ENCODE measurements at regions not wholly inside any gene's neighbourhood (a gene's known extent, or its start where the extent isn't known, plus 50 kb on each side); places are given as distances from the start of the nearest gene placed in this dataset.

- H3K27me3 ChIP-seq (ENCODE audit: insufficient read depth, low read length) = no peaks in the 10 kb centered on the region
- no peak overlapping the region for H3K27ac ChIP-seq (ENCODE audit: low read depth, low read length)
- FAIRE-seq (no peak), DNase-seq (ENCODE audit: low read depth) (no peak)
- no peak overlapping the region for H3K4me3 ChIP-seq (ENCODE audit: insufficient read depth, low read depth, low read length)
- no peaks in the 10 kb centered on the region for H3K4me1 ChIP-seq (ENCODE audit: insufficient read depth, low read length)
- H3K36me3 ChIP-seq (ENCODE audit: insufficient read depth, low read length) = no peaks in the 10 kb centered on the region
- Mint-ChIP-seq H3K4me1 (ENCODE audit: low read depth, unreplicated experiment) (peaks cover 8% of the 10 kb centered on the region), H3K4me3 (ENCODE audit: unreplicated experiment) (no peak overlapping the region), H3K9me3 (ENCODE audit: unreplicated experiment) (peaks cover 11% of the 10 kb centered on the region), H3K27me3 (ENCODE audit: low read depth, unreplicated experiment) (peaks cover 10% of the 10 kb centered on the region), H3K36me3 (ENCODE audit: low read depth, unreplicated experiment) (peaks cover 1% of the 10 kb centered on the region), H3K27ac (ENCODE audit: unreplicated experiment) (no peak overlapping the region)
- no peaks in the 10 kb centered on the region for H3K79me2 ChIP-seq (ENCODE audit: insufficient read depth, low read length)
- no peak overlapping the region for H2AFZ ChIP-seq (ENCODE audit: low read depth, low read length)
- H3K9ac ChIP-seq (ENCODE audit: low read length) = no peak overlapping the region
- no peaks in the 10 kb centered on the region for H3K9me3 ChIP-seq (ENCODE audit: insufficient read depth, low read depth, low read length)
- TF ChIP-seq EZH2 (IDR thresholded peaks at IDR 0.05; ENCODE audit: insufficient read depth, low read length) = no peak
- TF ChIP-seq, protein P1, sequence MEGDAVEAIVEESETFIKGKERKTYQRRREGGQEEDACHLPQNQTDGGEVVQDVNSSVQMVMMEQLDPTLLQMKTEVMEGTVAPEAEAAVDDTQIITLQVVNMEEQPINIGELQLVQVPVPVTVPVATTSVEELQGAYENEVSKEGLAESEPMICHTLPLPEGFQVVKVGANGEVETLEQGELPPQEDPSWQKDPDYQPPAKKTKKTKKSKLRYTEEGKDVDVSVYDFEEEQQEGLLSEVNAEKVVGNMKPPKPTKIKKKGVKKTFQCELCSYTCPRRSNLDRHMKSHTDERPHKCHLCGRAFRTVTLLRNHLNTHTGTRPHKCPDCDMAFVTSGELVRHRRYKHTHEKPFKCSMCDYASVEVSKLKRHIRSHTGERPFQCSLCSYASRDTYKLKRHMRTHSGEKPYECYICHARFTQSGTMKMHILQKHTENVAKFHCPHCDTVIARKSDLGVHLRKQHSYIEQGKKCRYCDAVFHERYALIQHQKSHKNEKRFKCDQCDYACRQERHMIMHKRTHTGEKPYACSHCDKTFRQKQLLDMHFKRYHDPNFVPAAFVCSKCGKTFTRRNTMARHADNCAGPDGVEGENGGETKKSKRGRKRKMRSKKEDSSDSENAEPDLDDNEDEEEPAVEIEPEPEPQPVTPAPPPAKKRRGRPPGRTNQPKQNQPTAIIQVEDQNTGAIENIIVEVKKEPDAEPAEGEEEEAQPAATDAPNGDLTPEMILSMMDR (IDR thresholded peaks at IDR 0.05; ENCODE audit: insufficient read depth, low read depth, low read length) = no peak
- no peak overlapping the region for H3K4me2 ChIP-seq (ENCODE audit: low read length)
- H4K20me1 ChIP-seq (ENCODE audit: insufficient read depth, low read length) = no peaks in the 10 kb centered on the region
These were observed 218.7 kb downstream of the USP6NL start for GRCh38 chr10:11392776-11393175.

DNA sequence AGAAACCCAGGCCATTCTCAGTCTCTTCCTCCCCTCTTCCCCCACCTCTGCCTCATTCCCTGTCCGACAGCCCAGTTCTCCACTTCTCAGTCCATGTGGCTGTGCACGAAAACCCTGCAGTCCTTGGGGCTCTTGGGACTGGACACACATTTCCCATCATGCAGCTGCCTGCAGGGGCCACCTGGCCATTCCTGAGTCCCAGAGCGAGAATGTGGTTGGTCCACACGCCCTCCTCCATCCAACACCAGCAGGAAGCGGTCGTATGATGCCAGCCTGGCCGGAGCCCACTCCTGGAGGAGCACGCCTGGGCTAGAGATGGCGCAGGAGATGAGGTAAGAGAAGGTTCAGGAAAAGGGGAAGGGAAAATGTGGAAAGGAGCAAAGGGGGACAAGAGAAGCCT lies 222.5 kb downstream of the USP6NL start:
- no peaks in the 10 kb centered on the region for H3K9me3 ChIP-seq (ENCODE audit: insufficient read depth, low read depth, low read length)
- H3K4me3 Mint-ChIP-seq (ENCODE audit: unreplicated experiment) = no peak overlapping the region
- no peak overlapping the region for H3K4me3 ChIP-seq (ENCODE audit: insufficient read depth, low read depth, low read length)
- TF ChIP-seq, protein P1 (IDR thresholded peaks at IDR 0.05; ENCODE audit: insufficient read depth, low read depth, low read length) = no peak
- TF ChIP-seq EZH2 (IDR thresholded peaks at IDR 0.05; ENCODE audit: insufficient read depth, low read length) = no peak
- no peaks in the 10 kb centered on the region for H3K4me1 ChIP-seq (ENCODE audit: insufficient read depth, low read length)
- H3K27me3 Mint-ChIP-seq (ENCODE audit: low read depth, unreplicated experiment) = peaks cover 22% of the 10 kb centered on the region
- H3K27me3 ChIP-seq (ENCODE audit: insufficient read depth, low read length) = no peaks in the 10 kb centered on the region
- no peak overlapping the region for H3K9ac ChIP-seq (ENCODE audit: low read length)
- no peaks in the 10 kb centered on the region for H4K20me1 ChIP-seq (ENCODE audit: insufficient read depth, low read length)
- no peaks in the 10 kb centered on the region for H3K79me2 ChIP-seq (ENCODE audit: insufficient read depth, low read length)
- peaks cover 7% of the 10 kb centered on the region for H3K9me3 Mint-ChIP-seq (ENCODE audit: unreplicated experiment)
- H2AFZ ChIP-seq (ENCODE audit: low read depth, low read length) = no peak overlapping the region
- H3K27ac Mint-ChIP-seq (ENCODE audit: unreplicated experiment) = no peak overlapping the region
- FAIRE-seq = no peak
- no peak overlapping the region for H3K27ac ChIP-seq (ENCODE audit: low read depth, low read length)
- DNase-seq (ENCODE audit: low read depth) = no peak
- no peaks in the 10 kb centered on the region for H3K36me3 Mint-ChIP-seq (ENCODE audit: low read depth, unreplicated experiment)
- H3K36me3 ChIP-seq (ENCODE audit: insufficient read depth, low read length) = no peaks in the 10 kb centered on the region
- peaks cover 9% of the 10 kb centered on the region for H3K4me1 Mint-ChIP-seq (ENCODE audit: low read depth, unreplicated experiment)
- no peak overlapping the region for H3K4me2 ChIP-seq (ENCODE audit: low read length)

DNA sequence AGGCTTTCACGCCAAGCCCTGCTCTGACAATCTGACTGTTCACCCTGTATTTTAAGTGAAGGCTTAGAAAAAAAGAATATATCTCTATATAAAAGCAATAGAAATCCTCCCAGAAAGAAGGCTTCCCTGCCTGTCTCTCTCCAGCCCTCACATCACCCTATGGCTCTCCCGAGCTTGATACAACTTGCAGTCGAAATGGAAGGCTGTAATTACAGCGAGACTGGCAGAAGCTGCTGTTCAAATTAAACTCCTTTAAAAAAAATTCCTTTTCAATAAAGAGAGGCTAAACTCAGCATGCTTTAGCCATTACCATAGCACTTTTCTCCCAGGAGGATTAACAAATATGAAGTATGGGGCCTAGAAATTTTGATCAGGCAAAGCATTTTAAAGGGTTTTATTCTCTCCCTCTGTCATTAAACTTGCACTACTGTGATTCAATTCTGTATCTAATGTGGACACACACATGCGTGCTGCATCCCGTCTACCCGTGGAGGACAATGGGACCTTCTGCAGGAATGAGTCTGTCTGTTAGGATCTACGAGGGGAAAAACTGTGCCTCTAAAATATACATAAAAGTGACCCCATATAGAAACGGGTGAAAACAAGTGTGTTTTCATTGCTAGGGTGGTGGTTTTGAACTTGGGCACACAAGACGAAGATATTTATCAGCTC lies 223.8 kb downstream of the USP6NL start:
- no peaks in the 10 kb centered on the region for H3K9me3 ChIP-seq (ENCODE audit: insufficient read depth, low read depth, low read length)
- no peaks in the 10 kb centered on the region for H3K4me1 ChIP-seq (ENCODE audit: insufficient read depth, low read length)
- no peak overlapping the region for H2AFZ ChIP-seq (ENCODE audit: low read depth, low read length)
- TF ChIP-seq EZH2 (IDR thresholded peaks at IDR 0.05; ENCODE audit: insufficient read depth, low read length) = no peak
- TF ChIP-seq, protein P1 (IDR thresholded peaks at IDR 0.05; ENCODE audit: insufficient read depth, low read depth, low read length) = no peak
- Mint-ChIP-seq H3K4me3 (ENCODE audit: unreplicated experiment) (no peak overlapping the region), H3K4me1 (ENCODE audit: low read depth, unreplicated experiment) (peaks cover 9% of the 10 kb centered on the region), H3K27ac (ENCODE audit: unreplicated experiment) (no peak overlapping the region), H3K27me3 (ENCODE audit: low read depth, unreplicated experiment) (peaks cover 30% of the 10 kb centered on the region), H3K9me3 (ENCODE audit: unreplicated experiment) (peaks cover 7% of the 10 kb centered on the region), H3K36me3 (ENCODE audit: low read depth, unreplicated experiment) (no peaks in the 10 kb centered on the region)
- no peak overlapping the region for H3K9ac ChIP-seq (ENCODE audit: low read length)
- H3K79me2 ChIP-seq (ENCODE audit: insufficient read depth, low read length) = no peaks in the 10 kb centered on the region
- H3K4me3 ChIP-seq (ENCODE audit: insufficient read depth, low read depth, low read length) = no peak overlapping the region
- no peaks in the 10 kb centered on the region for H3K36me3 ChIP-seq (ENCODE audit: insufficient read depth, low read length)
- no peak overlapping the region for H3K4me2 ChIP-seq (ENCODE audit: low read length)
- peaks cover 3% of the 10 kb centered on the region for H3K27me3 ChIP-seq (ENCODE audit: insufficient read depth, low read length)
- FAIRE-seq (no peak), DNase-seq (ENCODE audit: low read depth) (no peak)
- no peaks in the 10 kb centered on the region for H4K20me1 ChIP-seq (ENCODE audit: insufficient read depth, low read length)
- no peak overlapping the region for H3K27ac ChIP-seq (ENCODE audit: low read depth, low read length)
